HG02852 (cell line): ENCODE measurements at regions not wholly inside any gene's neighbourhood (a gene's known extent, or its start where the extent isn't known, plus 50 kb on each side); places are given as distances from the start of the nearest gene placed in this dataset.
A peak's percentile ranks its signal among the peaks of the same experiment; 100 is the strongest.

Source experiments
- ATAC-seq: cut with Tn5 transposase; IDR thresholded peaks from one replicate; pipeline ENCODE4 v1.9.1; 2021; ENCODE audit warnings: mild to moderate bottlenecking, moderate library complexity; ENCODE audit not compliant: unreplicated experiment

- ATAC-seq: no peak
Measured at GRCh38 chr6:142676647-142677192, 268.3 kb downstream of the HIVEP2 start.

- ATAC-seq: no peak
Measured at GRCh38 chr6:142679907-142680700, 264.9 kb downstream of the HIVEP2 start.

GRCh38 chr6:142681099-142681498 is 263.9 kb downstream of the HIVEP2 start:
- ATAC-seq: no peak

GRCh38 chr6:142682985-142683384 is 262.0 kb downstream of the HIVEP2 start:
- no peak for ATAC-seq

- no peak for ATAC-seq
Measured at GRCh38 chr6:142683714-142684141, 261.2 kb downstream of the HIVEP2 start.

- no peak for ATAC-seq
Measured at GRCh38 chr6:142684371-142684770, 260.6 kb downstream of the HIVEP2 start.

- no peak for ATAC-seq
Measured at GRCh38 chr6:142685852-142686506, 259.0 kb downstream of the HIVEP2 start.

- no peak for ATAC-seq
Measured at GRCh38 chr6:142686507-142686887, 258.5 kb downstream of the HIVEP2 start.

GRCh38 chr6:142692942-142693341 is 252.0 kb downstream of the HIVEP2 start:
- ATAC-seq: peak; percentile 77

GRCh38 chr6:142693441-142693840 is 251.5 kb downstream of the HIVEP2 start:
- ATAC-seq: no peak

GRCh38 chr6:142694054-142694453 is 250.9 kb downstream of the HIVEP2 start:
- ATAC-seq: no peak

GRCh38 chr6:142695016-142695415 is 250.0 kb downstream of the HIVEP2 start:
- no peak for ATAC-seq

- ATAC-seq: no peak
Measured at GRCh38 chr6:142696123-142697000, 248.6 kb downstream of the HIVEP2 start.

- no peak for ATAC-seq
Measured at GRCh38 chr6:142697001-142697335, 248.0 kb downstream of the HIVEP2 start.

- no peak for ATAC-seq
Measured at GRCh38 chr6:142697922-142698321, 247.1 kb downstream of the HIVEP2 start.

- no peak for ATAC-seq
Measured at GRCh38 chr6:142698751-142699150, 246.2 kb downstream of the HIVEP2 start.

GRCh38 chr6:142699391-142699790 is 245.6 kb downstream of the HIVEP2 start:
- no peak for ATAC-seq

- ATAC-seq: no peak
Measured at GRCh38 chr6:142700032-142700431, 244.9 kb downstream of the HIVEP2 start.

GRCh38 chr6:142700671-142701312 is 244.2 kb downstream of the HIVEP2 start:
- no peak for ATAC-seq
